Neuronal stem cell (in vitro differentiated cells): ENCODE measurements at regions not wholly inside any gene's neighbourhood (a gene's known extent, or its start where the extent isn't known, plus 50 kb on each side); places are given as distances from the start of the nearest gene placed in this dataset.
"Not testable (repeated sequence)": the region's sequence is repeated elsewhere in the genome, so short reads cannot be mapped to it uniquely, and the experiment has no call there.

Experiments
- DNase-seq: peaks from one replicate; pipeline ENCODE4 v3.0.0-alpha.2; 2013; ENCODE audit warnings: low spot score
- H2AFZ ChIP-seq: one replicate; pipeline ENCODE4 v1.6.1; 2013; ENCODE audit warnings: mild to moderate bottlenecking, low read length, inconsistent platforms
- H2AK5ac ChIP-seq: 2 replicates; pipeline ENCODE4 v1.6.1; 2013; ENCODE audit warnings: low read depth, mild to moderate bottlenecking, inconsistent platforms, low read length, moderate library complexity, mixed read lengths
- H2BK120ac ChIP-seq: 2 replicates; pipeline ENCODE4 v1.6.1; 2013; ENCODE audit warnings: low read depth, mild to moderate bottlenecking, inconsistent platforms, low read length, moderate library complexity, mixed read lengths
- H2BK12ac ChIP-seq: one replicate; pipeline ENCODE4 v1.6.1; 2013; ENCODE audit warnings: low read length, inconsistent platforms
- H2BK15ac ChIP-seq: 2 replicates; pipeline ENCODE4 v1.6.1; 2013; ENCODE audit warnings: mild to moderate bottlenecking, low read length, inconsistent platforms, mixed read lengths
- H2BK5ac ChIP-seq: one replicate; pipeline ENCODE4 v1.6.1; 2013; ENCODE audit warnings: inconsistent platforms, mild to moderate bottlenecking, low read length, moderate library complexity
- H3K14ac ChIP-seq: one replicate; pipeline ENCODE4 v1.6.1; 2013; ENCODE audit warnings: low read length, inconsistent platforms
- H3K18ac ChIP-seq: 2 replicates; pipeline ENCODE4 v1.6.1; 2013; ENCODE audit warnings: low read length, inconsistent platforms
- H3K23ac ChIP-seq: 2 replicates; pipeline ENCODE4 v1.6.1; 2013; ENCODE audit warnings: low read depth, mild to moderate bottlenecking, mixed read lengths, low read length, inconsistent platforms; ENCODE audit not compliant: poor library complexity
- H3K27ac ChIP-seq: replicated peaks from 3 replicates; pipeline ENCODE4 v1.5.1; 2013; ENCODE audit warnings: low read length, inconsistent platforms
- H3K27me3 ChIP-seq, 3 experiments: 2 replicates each; pipeline ENCODE4 v1.6.1; 2013; ENCODE audit warnings: low read length in 3 of 3, mild to moderate bottlenecking in 2 of 3, inconsistent platforms in 1 of 3, low read depth in 1 of 3, mixed read lengths in 1 of 3, moderate library complexity in 1 of 3; ENCODE audit not compliant: control insufficient read depth in 3 of 3, insufficient read depth in 3 of 3
- H3K36me3 ChIP-seq, 2 donors: replicated peaks in 1 of 2; 2 replicates each; pipeline ENCODE4 v1.6.1; 2013; ENCODE audit warnings: low read length in 2 of 2; ENCODE audit not compliant: control insufficient read depth in 2 of 2, insufficient read depth in 2 of 2
- H3K4ac ChIP-seq: 2 replicates; pipeline ENCODE4 v1.6.1; 2013; ENCODE audit warnings: inconsistent platforms, mild to moderate bottlenecking, low read length, moderate library complexity
- H3K4me1 ChIP-seq, 2 donors: 1 replicate in 1 of 2; 2 replicates in 1 of 2; pipeline ENCODE4 v1.6.1; 2013; ENCODE audit warnings: low read length in 2 of 2, low read depth in 1 of 2; ENCODE audit not compliant: control insufficient read depth in 2 of 2, insufficient read depth in 1 of 2
- H3K4me2 ChIP-seq: one replicate; pipeline ENCODE4 v1.6.1; 2013; ENCODE audit warnings: mild to moderate bottlenecking, low read length, inconsistent platforms; ENCODE audit not compliant: insufficient read depth, poor library complexity, severe bottlenecking
- H3K4me3 ChIP-seq, 2 donors: 2 replicates each; pipeline ENCODE4 v1.5.1; 2013; ENCODE audit warnings: low read length in 2 of 2, mild to moderate bottlenecking in 2 of 2, inconsistent platforms in 1 of 2, moderate library complexity in 1 of 2
- H3K79me1 ChIP-seq: one replicate; pipeline ENCODE4 v1.6.1; 2013; ENCODE audit warnings: low read depth, mild to moderate bottlenecking, inconsistent platforms, low read length, moderate library complexity
- H3K9ac ChIP-seq: one replicate; pipeline ENCODE4 v1.6.1; 2013; ENCODE audit warnings: mild to moderate bottlenecking, low read depth, low read length, inconsistent platforms; ENCODE audit not compliant: poor library complexity
- H3K9me3 ChIP-seq, 2 donors: replicated peaks in 1 of 2; 2 replicates each; pipeline versions ENCODE3 to v1.6.1; 2013; ENCODE audit warnings: low read length in 2 of 2, mild to moderate bottlenecking in 2 of 2, inconsistent platforms in 1 of 2, low read depth in 1 of 2, mixed read lengths in 1 of 2, moderate library complexity in 1 of 2; ENCODE audit not compliant: control insufficient read depth in 2 of 2, insufficient read depth in 1 of 2
- H4K8ac ChIP-seq: one replicate; pipeline ENCODE4 v1.6.1; 2013; ENCODE audit warnings: low read depth, mild to moderate bottlenecking, inconsistent platforms, low read length, moderate library complexity
- H4K91ac ChIP-seq: one replicate; pipeline ENCODE4 v1.6.1; 2013; ENCODE audit warnings: low read length, low read depth, mild to moderate bottlenecking, inconsistent platforms; ENCODE audit not compliant: poor library complexity
- whole genome bisulfite sequencing, 2 donors: extraction: QIAGEN DNeasy Blood & Tissue Kit; methylation state at CpG; one replicate each; pipeline ENCODE4 v1.1.7; 2013; ENCODE audit warnings: missing lambda C conversion rate in 2 of 2, mixed read lengths in 1 of 2; ENCODE audit not compliant: insufficient read length in 2 of 2, insufficient replicate concordance in 1 of 2; ENCODE audit errors: extremely low coverage in 2 of 2; 5-methylcytosine and 5-hydroxymethylcytosine counted together

GRCh38 chr1:71295350-71295749, 214.5 kb upstream of the ZRANB2 start:
- H3K4me3 ChIP-seq, result no peak overlapping the region
- H2BK5ac ChIP-seq, result no peak overlapping the region
- no peak overlapping the region for H4K8ac ChIP-seq
- H2BK12ac ChIP-seq, result no peak overlapping the region
- no peaks in the 10 kb centered on the region for H3K9me3 ChIP-seq
- no peak overlapping the region for H3K4ac ChIP-seq
- H3K27ac ChIP-seq, result no peak overlapping the region
- peaks cover 0 to 2% of the 10 kb centered on the region in 2 donors for H3K4me1 ChIP-seq
- no peak overlapping the region for H2AFZ ChIP-seq
- no peak overlapping the region for H3K4me2 ChIP-seq
- H2AK5ac ChIP-seq, result no peak overlapping the region
- no peak overlapping the region for H3K23ac ChIP-seq
- no peaks in the 10 kb centered on the region for H3K27me3 ChIP-seq
- H2BK120ac ChIP-seq, result no peak overlapping the region
- no peak overlapping the region for H3K14ac ChIP-seq
- H3K79me1 ChIP-seq, result no peaks in the 10 kb centered on the region
- H2BK15ac ChIP-seq, result no peak overlapping the region
- no peaks in the 10 kb centered on the region for H3K36me3 ChIP-seq
- H3K9ac ChIP-seq, result no peak overlapping the region
- WGBS, 2 donors, result no CpG with 5 or more reads among the region's 3 CpGs
- no peak for DNase-seq
- no peak overlapping the region for H4K91ac ChIP-seq
- no peak overlapping the region for H3K18ac ChIP-seq

- Histone ChIP-seq H2BK15ac (no peak overlapping the region), H4K91ac (no peak overlapping the region), H3K79me1 (no peaks in the 10 kb centered on the region), H3K18ac (no peak overlapping the region), H3K4ac (no peak overlapping the region), H3K4me2 (no peak overlapping the region), H3K36me3 (no peaks in the 10 kb centered on the region), H2AFZ (no peak overlapping the region), H3K14ac (no peak overlapping the region), H3K27ac (no peak overlapping the region), H2BK120ac (no peak overlapping the region), H3K23ac (no peak overlapping the region), H3K4me1 (peaks cover 0 to 2% of the 10 kb centered on the region in 2 donors), H3K4me3 (no peak overlapping the region), H3K9me3 (no peaks in the 10 kb centered on the region), H2BK12ac (no peak overlapping the region), H3K27me3 (no peaks in the 10 kb centered on the region), H2BK5ac (no peak overlapping the region), H4K8ac (no peak overlapping the region), H3K9ac (no peak overlapping the region), H2AK5ac (no peak overlapping the region)
- DNase-seq, result no peak
- WGBS, 2 donors, result no CpG with 5 or more reads among the region's 5 CpGs
Observed at GRCh38 chr1:71294178-71294577, 213.3 kb upstream of the ZRANB2 start.

- Histone ChIP-seq H3K4me3 (no peak overlapping the region), H2AFZ (no peak overlapping the region), H2BK5ac (no peak overlapping the region), H2BK15ac (no peak overlapping the region), H4K8ac (no peak overlapping the region), H3K36me3 (no peaks in the 10 kb centered on the region), H3K23ac (no peak overlapping the region), H3K9me3 (no peaks in the 10 kb centered on the region), H3K4ac (no peak overlapping the region), H4K91ac (no peak overlapping the region), H2AK5ac (no peak overlapping the region), H3K9ac (no peak overlapping the region), H2BK120ac (no peak overlapping the region), H3K4me1 (peaks cover 0 to 2% of the 10 kb centered on the region in 2 donors), H3K27ac (no peak overlapping the region), H3K4me2 (no peak overlapping the region), H2BK12ac (no peak overlapping the region), H3K14ac (no peak overlapping the region), H3K79me1 (no peaks in the 10 kb centered on the region), H3K27me3 (no peaks in the 10 kb centered on the region), H3K18ac (no peak overlapping the region)
- WGBS, 2 donors, result no CpG with 5 or more reads among the region's 2 CpGs
- no peak for DNase-seq
Observed at GRCh38 chr1:71292203-71292602, 211.4 kb upstream of the ZRANB2 start.

- not testable (repeated sequence) for H3K4ac ChIP-seq, H3K79me1 ChIP-seq, H2BK12ac ChIP-seq, H3K9me3 ChIP-seq, H3K4me2 ChIP-seq, H3K4me3 ChIP-seq, H2BK120ac ChIP-seq, H3K4me1 ChIP-seq, H2AFZ ChIP-seq, H2AK5ac ChIP-seq, H2BK5ac ChIP-seq, H3K23ac ChIP-seq, H3K9ac ChIP-seq, H2BK15ac ChIP-seq, DNase-seq, H4K91ac ChIP-seq, H3K18ac ChIP-seq, H3K36me3 ChIP-seq, H3K14ac ChIP-seq, H3K27ac ChIP-seq, H3K27me3 ChIP-seq
- H4K8ac ChIP-seq, result peak overlapping the region; percentile 17
- no CpG with 5 or more reads among the region's 6 CpGs for WGBS, 2 donors
Observed at GRCh38 chr1:71290506-71291237, 209.8 kb upstream of the ZRANB2 start.
